SIG-M5 (cell line): ENCODE measurements at regions not wholly inside any gene's neighbourhood (a gene's known extent, or its start where the extent isn't known, plus 50 kb on each side); places are given as distances from the start of the nearest gene placed in this dataset.

Source experiments
- DNase-seq: peaks from one replicate; lab custom pipeline; 2025; lab: John Stamatoyannopoulos, UW

GRCh38 chr15:87354661-87355410 is 901.7 kb downstream of the NTRK3 start:
- no peak for DNase-seq

- no peak for DNase-seq
Measured at GRCh38 chr15:87349181-87349580, 907.4 kb downstream of the NTRK3 start.

GRCh38 chr15:87348746-87349145 is 907.8 kb downstream of the NTRK3 start:
- DNase-seq: no peak

- no peak for DNase-seq
Measured at GRCh38 chr15:87347806-87348515, 908.6 kb downstream of the NTRK3 start.

GRCh38 chr15:87345961-87346360 is 910.6 kb downstream of the NTRK3 start:
- DNase-seq: no peak

GRCh38 chr15:87343966-87344365 is 912.6 kb downstream of the NTRK3 start:
- no peak for DNase-seq

- no peak for DNase-seq
Measured at GRCh38 chr15:87340370-87340769, 916.2 kb downstream of the NTRK3 start.

GRCh38 chr15:87326269-87326668 is 930.3 kb downstream of the NTRK3 start:
- DNase-seq: no peak

- DNase-seq: no peak
Measured at GRCh38 chr15:87322870-87323269, 933.7 kb downstream of the NTRK3 start.

GRCh38 chr15:87322265-87322664 is 934.3 kb downstream of the NTRK3 start:
- no peak for DNase-seq

GRCh38 chr15:87317900-87318299 is 938.6 kb downstream of the NTRK3 start:
- no peak for DNase-seq

- no peak for DNase-seq
Measured at GRCh38 chr15:87312221-87312620, 944.3 kb downstream of the NTRK3 start.

GRCh38 chr15:87300146-87300545 is 956.4 kb downstream of the NTRK3 start:
- DNase-seq: no peak

GRCh38 chr15:87294854-87295253 is 961.7 kb downstream of the NTRK3 start:
- no peak for DNase-seq

- no peak for DNase-seq
Measured at GRCh38 chr15:87293031-87293430, 963.5 kb downstream of the NTRK3 start.

- DNase-seq: no peak
Measured at GRCh38 chr15:87287156-87287555, 969.4 kb downstream of the NTRK3 start.

GRCh38 chr15:87269566-87269965 is 987.0 kb downstream of the NTRK3 start:
- DNase-seq: no peak

- DNase-seq: no peak
Measured at GRCh38 chr15:87268675-87269074, 987.9 kb downstream of the NTRK3 start.

- DNase-seq: no peak
Measured at GRCh38 chr15:87267798-87268197, 988.7 kb downstream of the NTRK3 start.

GRCh38 chr15:87263871-87264270 is 992.7 kb downstream of the NTRK3 start:
- DNase-seq: no peak

GRCh38 chr15:87263296-87263695 is 993.2 kb downstream of the NTRK3 start:
- DNase-seq: no peak

GRCh38 chr15:87245592-87245991 is 1010.9 kb downstream of the NTRK3 start:
- DNase-seq: no peak

- DNase-seq: no peak
Measured at GRCh38 chr15:87243474-87243873, 1013.1 kb downstream of the NTRK3 start.
